ENCODE measurements at regions not wholly inside any gene's neighbourhood (a gene's known extent, or its start where the extent isn't known, plus 50 kb on each side); places are given as distances from the start of the nearest gene placed in this dataset.

- TF ChIP-seq CTCF (IDR thresholded peaks at IDR 0.05; ENCODE audit: borderline replicate concordance, extremely low read depth, low read length, poor library complexity, severe bottlenecking) = no peak
- TF ChIP-seq EZH2 (IDR thresholded peaks at IDR 0.05; ENCODE audit: borderline replicate concordance, low read depth, low read length, severe bottlenecking) = no peak
Observed at GRCh38 chr1:106755682-106756406, 300.6 kb upstream of the PRMT6 start.
